ENCODE measurements at regions not wholly inside any gene's neighbourhood (a gene's known extent, or its start where the extent isn't known, plus 50 kb on each side); places are given as distances from the start of the nearest gene placed in this dataset.
"Not testable (repeated sequence)": the region's sequence is repeated elsewhere in the genome, so short reads cannot be mapped to it uniquely, and the experiment has no call there.

GRCh38 chr1:146883190-146883589 is 54.9 kb upstream of the NBPF12 start:
- not testable (repeated sequence) for H3K27me3 ChIP-seq; DNase-seq; H3K9me3 ChIP-seq; H3K4me1 ChIP-seq; H3K4me3 ChIP-seq (ENCODE audit: low read depth, low read length); H3K36me3 ChIP-seq

DNA sequence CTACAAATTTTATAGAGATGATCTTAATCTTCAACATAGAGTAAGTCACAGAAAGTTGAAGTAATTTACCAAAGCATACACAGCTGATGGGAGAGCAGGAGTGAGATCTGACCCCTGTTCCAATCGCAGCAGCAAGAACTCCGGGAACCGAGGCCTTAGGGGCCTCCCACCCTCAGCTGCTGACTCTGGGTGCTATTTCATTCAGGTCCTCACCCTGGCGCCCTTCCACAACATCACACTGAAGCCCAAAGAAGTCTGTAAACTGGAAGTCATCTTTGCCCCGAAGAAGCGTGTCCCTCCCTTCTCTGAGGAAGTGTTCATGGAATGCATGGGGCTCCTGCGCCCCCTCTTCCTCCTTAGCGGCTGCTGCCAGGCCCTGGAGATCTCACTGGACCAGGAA is 57.0 kb upstream of the NBPF12 start:
- H3K36me3 ChIP-seq; DNase-seq; H3K4me1 ChIP-seq; H3K4me3 ChIP-seq (ENCODE audit: low read depth, low read length); H3K27me3 ChIP-seq; H3K9me3 ChIP-seq: not testable (repeated sequence)

- not testable (repeated sequence) for DNase-seq; H3K4me3 ChIP-seq (ENCODE audit: low read depth, low read length); H3K27me3 ChIP-seq; H3K9me3 ChIP-seq; H3K36me3 ChIP-seq; H3K4me1 ChIP-seq
Measured at GRCh38 chr1:146863799-146864319, 74.3 kb upstream of the NBPF12 start.

DNA sequence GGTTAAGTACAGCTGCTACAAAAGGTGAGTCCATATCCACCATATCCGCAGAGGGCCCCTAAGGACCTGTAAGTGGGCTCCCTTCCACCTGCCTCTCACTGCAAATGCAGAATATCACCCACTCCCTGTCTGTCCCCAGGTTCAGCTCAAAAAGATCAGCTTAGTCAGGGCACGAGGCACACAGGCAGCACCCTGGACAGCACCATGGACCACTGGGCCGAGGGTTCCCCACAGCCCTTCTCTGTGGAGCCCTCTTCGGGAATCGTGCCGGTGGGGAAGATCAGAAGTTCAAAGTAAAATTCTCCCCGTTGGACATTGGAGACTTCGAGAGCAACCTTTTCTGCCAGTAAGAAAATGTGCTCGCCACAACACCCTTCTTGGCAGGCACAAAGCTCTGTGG is 85.0 kb upstream of the NBPF12 start:
- H3K9me3 ChIP-seq; H3K4me1 ChIP-seq; DNase-seq; H3K36me3 ChIP-seq; H3K27me3 ChIP-seq; H3K4me3 ChIP-seq (ENCODE audit: low read depth, low read length): not testable (repeated sequence)

- H3K4me3 ChIP-seq (ENCODE audit: low read depth, low read length); DNase-seq; H3K9me3 ChIP-seq; H3K36me3 ChIP-seq; H3K4me1 ChIP-seq; H3K27me3 ChIP-seq: not testable (repeated sequence)
Measured at GRCh38 chr1:146850352-146850889, 87.7 kb upstream of the NBPF12 start.

- not testable (repeated sequence) for H3K36me3 ChIP-seq; H3K9me3 ChIP-seq; H3K4me3 ChIP-seq (ENCODE audit: low read depth, low read length); H3K4me1 ChIP-seq; H3K27me3 ChIP-seq; DNase-seq
Measured at GRCh38 chr1:146838725-146839124, 99.4 kb upstream of the NBPF12 start.

GRCh38 chr1:146826957-146827356 is 111.2 kb upstream of the NBPF12 start:
- H3K27me3 ChIP-seq; H3K4me1 ChIP-seq; DNase-seq; H3K4me3 ChIP-seq (ENCODE audit: low read depth, low read length); H3K36me3 ChIP-seq; H3K9me3 ChIP-seq: not testable (repeated sequence)

DNA sequence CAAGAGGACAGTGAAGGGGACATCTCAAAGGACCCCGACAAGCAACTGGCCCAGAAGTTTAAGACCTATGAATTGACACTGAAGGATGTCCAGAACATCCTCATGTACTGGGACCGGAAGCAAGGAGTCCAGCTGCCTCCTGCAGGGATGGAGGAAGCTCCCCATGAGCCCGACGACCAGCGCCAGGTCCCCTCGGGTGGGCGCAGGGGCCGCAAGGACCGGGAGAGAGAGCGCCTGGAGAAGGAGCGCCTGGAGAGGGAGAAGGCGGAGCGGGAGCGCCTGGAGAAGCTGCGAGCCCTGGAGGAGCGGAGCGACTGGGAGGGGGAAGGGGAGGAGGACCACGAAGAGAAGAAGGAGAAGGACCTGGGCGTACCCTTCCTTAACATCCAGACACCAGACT is 143.9 kb upstream of the NBPF12 start:
- DNase-seq; H3K4me3 ChIP-seq (ENCODE audit: low read depth, low read length); H3K27me3 ChIP-seq; H3K9me3 ChIP-seq; H3K4me1 ChIP-seq; H3K36me3 ChIP-seq: not testable (repeated sequence)

GRCh38 chr1:146792725-146793124 is 145.4 kb upstream of the NBPF12 start:
- not testable (repeated sequence) for H3K36me3 ChIP-seq; H3K4me1 ChIP-seq; H3K4me3 ChIP-seq (ENCODE audit: low read depth, low read length); DNase-seq; H3K9me3 ChIP-seq; H3K27me3 ChIP-seq

GRCh38 chr1:146784212-146784940 is 153.7 kb upstream of the NBPF12 start:
- not testable (repeated sequence) for H3K9me3 ChIP-seq; H3K27me3 ChIP-seq; DNase-seq; H3K36me3 ChIP-seq; H3K4me3 ChIP-seq (ENCODE audit: low read depth, low read length); H3K4me1 ChIP-seq

DNA sequence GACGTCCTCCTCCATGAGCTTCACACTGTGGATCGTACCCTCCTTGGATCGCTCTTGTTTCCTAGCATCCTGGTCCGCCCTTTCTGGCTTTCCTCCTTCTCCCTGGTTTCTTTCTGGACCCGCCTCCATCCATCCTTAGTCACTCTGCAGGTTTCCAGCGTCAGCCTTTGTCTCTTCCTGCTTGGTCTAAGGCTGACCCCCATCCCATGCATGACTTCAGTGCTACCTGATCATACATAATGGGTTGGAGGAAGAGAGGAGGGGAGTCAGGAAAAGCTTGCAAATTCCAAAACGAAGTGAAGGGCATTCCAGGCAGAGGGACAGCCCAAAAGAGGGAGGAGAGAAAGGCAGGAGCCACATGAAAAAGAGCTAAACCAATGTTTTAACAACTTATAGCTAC is 156.9 kb upstream of the NBPF12 start:
- H3K4me1 ChIP-seq; H3K4me3 ChIP-seq (ENCODE audit: low read depth, low read length); H3K9me3 ChIP-seq; H3K27me3 ChIP-seq; DNase-seq; H3K36me3 ChIP-seq: not testable (repeated sequence)

DNA sequence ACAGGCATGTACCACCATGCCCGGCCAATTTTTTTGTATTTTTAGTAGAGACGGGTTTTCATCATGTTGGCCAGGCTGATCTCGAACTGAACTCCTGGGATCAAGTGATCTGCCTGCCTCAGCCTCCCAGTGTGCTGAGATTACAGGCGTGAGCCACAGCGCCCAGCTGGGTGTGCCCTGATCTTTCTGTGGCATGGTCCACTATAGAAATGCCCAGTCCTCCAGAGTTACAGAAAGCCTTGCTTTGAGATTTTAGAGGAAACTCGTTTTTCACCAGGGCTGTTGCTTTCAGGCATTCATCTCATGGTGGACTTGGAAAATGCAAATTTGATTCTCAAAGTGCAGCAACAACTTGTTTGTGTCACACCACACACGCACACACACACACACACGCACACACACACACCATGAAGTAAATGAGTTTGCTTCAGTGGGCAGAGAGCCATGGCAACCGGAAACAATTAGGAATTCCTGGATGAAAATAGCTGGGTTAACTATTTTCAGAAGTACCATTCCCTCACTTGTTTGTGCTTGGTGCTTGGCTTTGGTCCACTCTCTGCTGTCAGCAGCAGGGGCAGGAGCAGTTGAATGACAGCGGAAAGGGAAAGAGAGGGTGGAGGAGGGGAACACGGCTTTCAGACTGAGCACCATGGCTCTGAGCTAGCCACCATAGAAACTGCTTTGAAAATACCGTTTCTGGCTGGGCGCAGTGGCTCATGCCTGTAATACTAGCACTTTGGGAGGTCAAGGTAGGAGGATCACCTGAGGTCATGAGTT is 160.1 kb upstream of the NBPF12 start:
- not testable (repeated sequence) for H3K9me3 ChIP-seq; H3K4me3 ChIP-seq (ENCODE audit: low read depth, low read length); DNase-seq; H3K36me3 ChIP-seq; H3K4me1 ChIP-seq; H3K27me3 ChIP-seq

DNA sequence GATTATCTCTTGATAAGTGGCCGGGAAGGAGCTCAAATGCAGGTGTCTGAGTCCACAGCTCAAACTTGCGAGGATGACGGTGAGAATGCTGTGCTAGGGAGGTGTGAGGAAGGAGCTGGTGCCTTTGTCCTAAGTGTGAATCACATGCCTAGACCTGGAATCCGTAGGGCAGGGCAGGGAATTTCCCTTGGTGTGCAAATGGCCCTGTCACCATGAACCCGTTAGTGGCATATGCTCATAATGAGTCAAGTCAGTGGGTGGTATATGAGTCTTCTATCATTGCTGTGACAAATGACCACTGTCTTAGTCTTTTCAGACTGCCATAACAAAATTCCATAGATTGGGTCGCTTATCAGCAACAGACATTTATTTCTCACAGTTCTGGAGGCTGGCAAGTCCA is 163.1 kb upstream of the NBPF12 start:
- not testable (repeated sequence) for DNase-seq; H3K4me3 ChIP-seq (ENCODE audit: low read depth, low read length); H3K4me1 ChIP-seq; H3K36me3 ChIP-seq; H3K27me3 ChIP-seq; H3K9me3 ChIP-seq

DNA sequence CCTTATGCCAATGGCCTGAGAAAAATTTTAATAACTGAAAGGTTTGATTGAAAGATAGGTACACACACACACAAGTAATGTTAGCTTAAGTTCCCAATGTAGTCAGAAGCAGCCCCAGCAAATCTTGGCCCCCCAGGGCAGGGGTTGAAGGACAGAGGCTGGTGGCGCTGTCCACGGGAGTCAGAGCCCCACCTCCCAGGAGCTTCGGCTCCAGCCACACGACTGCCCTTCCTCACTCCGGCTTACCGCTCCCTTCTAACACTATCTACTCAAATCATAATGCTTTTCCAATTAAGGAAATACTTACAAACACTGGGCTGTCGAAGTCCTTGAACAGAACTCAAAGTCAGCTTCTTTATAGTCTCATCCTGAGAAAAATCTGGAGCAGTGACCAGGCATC is 163.9 kb upstream of the NBPF12 start:
- not testable (repeated sequence) for H3K4me3 ChIP-seq (ENCODE audit: low read depth, low read length); DNase-seq; H3K4me1 ChIP-seq; H3K36me3 ChIP-seq; H3K9me3 ChIP-seq; H3K27me3 ChIP-seq

- H3K27me3 ChIP-seq; H3K4me1 ChIP-seq; H3K9me3 ChIP-seq; H3K36me3 ChIP-seq; H3K4me3 ChIP-seq (ENCODE audit: low read depth, low read length); DNase-seq: not testable (repeated sequence)
Measured at GRCh38 chr1:146771409-146771808, 166.7 kb upstream of the NBPF12 start.

GRCh38 chr1:146770998-146771397 is 167.1 kb upstream of the NBPF12 start:
- H3K4me3 ChIP-seq (ENCODE audit: low read depth, low read length); H3K27me3 ChIP-seq; H3K36me3 ChIP-seq; H3K9me3 ChIP-seq; H3K4me1 ChIP-seq; DNase-seq: not testable (repeated sequence)
